HCT116 (cell line): ENCODE measurements at regions not wholly inside any gene's neighbourhood (a gene's known extent, or its start where the extent isn't known, plus 50 kb on each side); places are given as distances from the start of the nearest gene placed in this dataset.

Experiments
- CTCF ChIP-seq, 3 experiments: fragments of 200-600 bp in 1 of 3; sonication (generic) in 1 of 3; IDR thresholded peaks in 2 of 3; conservative IDR thresholded peaks in 1 of 3; 2 replicates each; pipeline ENCODE4 v1.5.1; 2012 to 2017; ENCODE audit warnings: low read depth in 2 of 3, low read length in 2 of 3, antibody characterized with exemption in 1 of 3, borderline replicate concordance in 1 of 3, control low read depth in 1 of 3, mild to moderate bottlenecking in 1 of 3, mixed read lengths in 1 of 3, mixed run types in 1 of 3, moderate library complexity in 1 of 3; ENCODE audit not compliant: insufficient read depth in 1 of 3
- POLR2A ChIP-seq: IDR thresholded peaks from 2 replicates; pipeline ENCODE4 v1.7.0; 2011; ENCODE audit warnings: borderline replicate concordance; ENCODE audit not compliant: insufficient read depth, insufficient read length; ENCODE audit errors: extremely low read depth
- REST ChIP-seq: IDR thresholded peaks from 2 replicates; pipeline ENCODE4 v1.6.1; 2012; ENCODE audit warnings: low read depth

- TF ChIP-seq CTCF (IDR thresholded peaks at IDR 0.05 in 2 of 3, conservative IDR thresholded peaks at IDR 0.05 in 1 of 3; ENCODE audit: borderline replicate concordance in 1 of 3, insufficient read depth in 1 of 3, low read depth in 2 of 3, low read length in 2 of 3) (no peak), REST (no peak), POLR2A (no peak)
These were observed 586.6 kb upstream of the NOVA1 start for GRCh38 chr14:27184427-27184826.
